IPS DF 6.9 (cell line): ENCODE measurements at regions not wholly inside any gene's neighbourhood (a gene's known extent, or its start where the extent isn't known, plus 50 kb on each side); places are given as distances from the start of the nearest gene placed in this dataset.

Experiments used
- DNase-seq: peaks from one replicate; pipeline ENCODE4 v3.0.0-alpha.2; 2013; ENCODE audit warnings: low read depth, low spot score
- H3K27ac ChIP-seq: one replicate; pipeline ENCODE4 v1.5.1; 2013; ENCODE audit warnings: low read length, control low read depth
- H3K27me3 ChIP-seq: 2 replicates; pipeline ENCODE4 v1.6.1; 2013; ENCODE audit warnings: mild to moderate bottlenecking, low read length; ENCODE audit not compliant: control insufficient read depth, insufficient read depth
- H3K36me3 ChIP-seq: 2 replicates; pipeline ENCODE4 v1.6.1; 2013; ENCODE audit warnings: low read length; ENCODE audit not compliant: control insufficient read depth, insufficient read depth
- H3K4me1 ChIP-seq: 2 replicates; pipeline ENCODE4 v1.6.1; 2013; ENCODE audit warnings: low read length; ENCODE audit not compliant: control insufficient read depth, insufficient read depth
- H3K4me3 ChIP-seq: 2 replicates; pipeline ENCODE4 v1.5.1; 2013; ENCODE audit warnings: mild to moderate bottlenecking, low read length
- H3K9me3 ChIP-seq: 2 replicates; pipeline ENCODE4 v1.6.1; 2013; ENCODE audit warnings: low read length, inconsistent platforms; ENCODE audit not compliant: control insufficient read depth, insufficient read depth
- WGBS: extraction: QIAGEN DNeasy Blood & Tissue Kit; methylation state at CpG from one replicate; pipeline ENCODE4 v1.1.7; 2013; ENCODE audit warnings: mixed read lengths, missing lambda C conversion rate; ENCODE audit not compliant: insufficient read length, insufficient coverage; 5-methylcytosine and 5-hydroxymethylcytosine counted together

- Histone ChIP-seq H3K9me3 (no peaks in the 10 kb centered on the region), H3K4me1 (no peaks in the 10 kb centered on the region), H3K27me3 (no peaks in the 10 kb centered on the region), H3K36me3 (no peaks in the 10 kb centered on the region), H3K27ac (no peak overlapping the region), H3K4me3 (no peak overlapping the region)
- DNase-seq: no peak
- no CpG with 5 or more reads among the region's 2 CpGs for WGBS
Observed at GRCh38 chr7:118022546-118022945, 149.3 kb upstream of the CTTNBP2 start.

GRCh38 chr7:118026791-118027190 lies 153.6 kb upstream of the CTTNBP2 start:
- Histone ChIP-seq H3K27me3 (no peaks in the 10 kb centered on the region), H3K36me3 (no peaks in the 10 kb centered on the region), H3K4me1 (no peaks in the 10 kb centered on the region), H3K4me3 (no peak overlapping the region), H3K9me3 (no peaks in the 10 kb centered on the region), H3K27ac (no peak overlapping the region)
- WGBS: no CpG with 5 or more reads among the region's 2 CpGs
- no peak for DNase-seq

GRCh38 chr7:118028226-118028625 lies 155.0 kb upstream of the CTTNBP2 start:
- no CpG with 5 or more reads among the region's 5 CpGs for WGBS
- Histone ChIP-seq H3K4me1 (no peaks in the 10 kb centered on the region), H3K36me3 (no peaks in the 10 kb centered on the region), H3K27me3 (no peaks in the 10 kb centered on the region), H3K9me3 (no peaks in the 10 kb centered on the region), H3K27ac (no peak overlapping the region), H3K4me3 (no peak overlapping the region)
- no peak for DNase-seq

GRCh38 chr7:118029826-118030422 lies 154.0 kb upstream of the LSM8 start:
- Histone ChIP-seq H3K27me3 (no peaks in the 10 kb centered on the region), H3K4me3 (no peak overlapping the region), H3K27ac (no peak overlapping the region), H3K36me3 (no peaks in the 10 kb centered on the region), H3K4me1 (no peaks in the 10 kb centered on the region), H3K9me3 (no peaks in the 10 kb centered on the region)
- DNase-seq: no peak
- WGBS: no CpG with 5 or more reads among the region's 6 CpGs

GRCh38 chr7:118033273-118033672 lies 150.7 kb upstream of the LSM8 start:
- no peaks in the 10 kb centered on the region for H3K27me3 ChIP-seq
- H3K9me3 ChIP-seq: no peaks in the 10 kb centered on the region
- no peak for DNase-seq
- H3K4me3 ChIP-seq: no peak overlapping the region
- no peak overlapping the region for H3K27ac ChIP-seq
- H3K4me1 ChIP-seq: no peaks in the 10 kb centered on the region
- no CpG with 5 or more reads among the region's 1 CpG for WGBS
- no peaks in the 10 kb centered on the region for H3K36me3 ChIP-seq

- Histone ChIP-seq H3K36me3 (no peaks in the 10 kb centered on the region), H3K27me3 (no peaks in the 10 kb centered on the region), H3K4me3 (no peak overlapping the region), H3K27ac (no peak overlapping the region), H3K4me1 (no peaks in the 10 kb centered on the region), H3K9me3 (no peaks in the 10 kb centered on the region)
- DNase-seq: no peak
Observed at GRCh38 chr7:118039963-118040489, 143.9 kb upstream of the LSM8 start.

GRCh38 chr7:118040562-118040961 lies 143.4 kb upstream of the LSM8 start:
- no peaks in the 10 kb centered on the region for H3K27me3 ChIP-seq
- no peaks in the 10 kb centered on the region for H3K36me3 ChIP-seq
- WGBS: 100% methylated on average over 1 of the region's 2 CpGs
- no peaks in the 10 kb centered on the region for H3K9me3 ChIP-seq
- H3K4me3 ChIP-seq: no peak overlapping the region
- H3K27ac ChIP-seq: no peak overlapping the region
- no peaks in the 10 kb centered on the region for H3K4me1 ChIP-seq
- DNase-seq: no peak

GRCh38 chr7:118041251-118041878 lies 142.6 kb upstream of the LSM8 start:
- H3K9me3 ChIP-seq: no peaks in the 10 kb centered on the region
- WGBS: no CpG with 5 or more reads among the region's 3 CpGs
- no peak for DNase-seq

GRCh38 chr7:118045629-118046028 lies 138.3 kb upstream of the LSM8 start:
- H3K9me3 ChIP-seq: no peaks in the 10 kb centered on the region
- no CpG with 5 or more reads among the region's 2 CpGs for WGBS

More at GRCh38 chr7:118041251-118041878, 142.6 kb upstream of the LSM8 start:
- no peaks in the 10 kb centered on the region for H3K27me3 ChIP-seq
- H3K4me3 ChIP-seq: no peak overlapping the region
- H3K4me1 ChIP-seq: no peaks in the 10 kb centered on the region
- H3K36me3 ChIP-seq: no peaks in the 10 kb centered on the region
- no peak overlapping the region for H3K27ac ChIP-seq

GRCh38 chr7:118046086-118046485 lies 137.9 kb upstream of the LSM8 start:
- DNase-seq: no peak
- Histone ChIP-seq H3K9me3 (no peaks in the 10 kb centered on the region), H3K4me3 (no peak overlapping the region), H3K27me3 (no peaks in the 10 kb centered on the region), H3K4me1 (no peaks in the 10 kb centered on the region), H3K36me3 (no peaks in the 10 kb centered on the region), H3K27ac (no peak overlapping the region)
- no CpG with 5 or more reads among the region's 2 CpGs for WGBS

More at GRCh38 chr7:118045629-118046028, 138.3 kb upstream of the LSM8 start:
- Histone ChIP-seq H3K27me3 (no peaks in the 10 kb centered on the region), H3K27ac (no peak overlapping the region), H3K4me1 (no peaks in the 10 kb centered on the region), H3K4me3 (no peak overlapping the region), H3K36me3 (no peaks in the 10 kb centered on the region)
- DNase-seq: no peak

GRCh38 chr7:118046801-118047200 lies 137.2 kb upstream of the LSM8 start:
- DNase-seq: no peak
- Histone ChIP-seq H3K27ac (no peak overlapping the region), H3K27me3 (no peaks in the 10 kb centered on the region), H3K9me3 (no peaks in the 10 kb centered on the region), H3K36me3 (no peaks in the 10 kb centered on the region), H3K4me1 (no peaks in the 10 kb centered on the region), H3K4me3 (no peak overlapping the region)
- no CpG with 5 or more reads among the region's 2 CpGs for WGBS
